ENCODE measurements at regions not wholly inside any gene's neighbourhood (a gene's known extent, or its start where the extent isn't known, plus 50 kb on each side); places are given as distances from the start of the nearest gene placed in this dataset.

DNA sequence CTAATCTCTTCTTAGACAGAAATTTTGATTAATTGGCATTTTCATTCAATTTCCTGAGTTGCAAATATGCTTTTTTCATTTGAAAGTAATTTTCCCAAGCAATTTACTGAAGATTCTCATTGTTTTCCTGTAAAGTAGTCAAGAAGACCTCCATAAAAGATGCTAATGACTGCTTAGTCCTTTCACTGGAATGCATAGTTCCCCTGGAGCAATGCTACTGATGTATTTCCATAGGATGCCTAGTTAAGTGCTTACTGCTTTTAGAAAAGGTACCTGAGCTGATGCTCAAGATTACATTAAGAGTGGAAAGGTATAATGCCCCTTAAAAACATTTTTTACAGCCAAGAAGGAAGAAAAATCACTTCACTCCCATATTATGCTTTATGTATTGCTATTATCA lies 109.2 kb upstream of the EMB start:
- TF ChIP-seq EZH2 (IDR thresholded peaks at IDR 0.05; ENCODE audit: low read depth, unreplicated experiment), result no peak
- TF ChIP-seq, protein P1, sequence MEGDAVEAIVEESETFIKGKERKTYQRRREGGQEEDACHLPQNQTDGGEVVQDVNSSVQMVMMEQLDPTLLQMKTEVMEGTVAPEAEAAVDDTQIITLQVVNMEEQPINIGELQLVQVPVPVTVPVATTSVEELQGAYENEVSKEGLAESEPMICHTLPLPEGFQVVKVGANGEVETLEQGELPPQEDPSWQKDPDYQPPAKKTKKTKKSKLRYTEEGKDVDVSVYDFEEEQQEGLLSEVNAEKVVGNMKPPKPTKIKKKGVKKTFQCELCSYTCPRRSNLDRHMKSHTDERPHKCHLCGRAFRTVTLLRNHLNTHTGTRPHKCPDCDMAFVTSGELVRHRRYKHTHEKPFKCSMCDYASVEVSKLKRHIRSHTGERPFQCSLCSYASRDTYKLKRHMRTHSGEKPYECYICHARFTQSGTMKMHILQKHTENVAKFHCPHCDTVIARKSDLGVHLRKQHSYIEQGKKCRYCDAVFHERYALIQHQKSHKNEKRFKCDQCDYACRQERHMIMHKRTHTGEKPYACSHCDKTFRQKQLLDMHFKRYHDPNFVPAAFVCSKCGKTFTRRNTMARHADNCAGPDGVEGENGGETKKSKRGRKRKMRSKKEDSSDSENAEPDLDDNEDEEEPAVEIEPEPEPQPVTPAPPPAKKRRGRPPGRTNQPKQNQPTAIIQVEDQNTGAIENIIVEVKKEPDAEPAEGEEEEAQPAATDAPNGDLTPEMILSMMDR (conservative IDR thresholded peaks at IDR 0.05; ENCODE audit: low read depth in 2 of 2), result no peak
- TF ChIP-seq, protein P2, sequence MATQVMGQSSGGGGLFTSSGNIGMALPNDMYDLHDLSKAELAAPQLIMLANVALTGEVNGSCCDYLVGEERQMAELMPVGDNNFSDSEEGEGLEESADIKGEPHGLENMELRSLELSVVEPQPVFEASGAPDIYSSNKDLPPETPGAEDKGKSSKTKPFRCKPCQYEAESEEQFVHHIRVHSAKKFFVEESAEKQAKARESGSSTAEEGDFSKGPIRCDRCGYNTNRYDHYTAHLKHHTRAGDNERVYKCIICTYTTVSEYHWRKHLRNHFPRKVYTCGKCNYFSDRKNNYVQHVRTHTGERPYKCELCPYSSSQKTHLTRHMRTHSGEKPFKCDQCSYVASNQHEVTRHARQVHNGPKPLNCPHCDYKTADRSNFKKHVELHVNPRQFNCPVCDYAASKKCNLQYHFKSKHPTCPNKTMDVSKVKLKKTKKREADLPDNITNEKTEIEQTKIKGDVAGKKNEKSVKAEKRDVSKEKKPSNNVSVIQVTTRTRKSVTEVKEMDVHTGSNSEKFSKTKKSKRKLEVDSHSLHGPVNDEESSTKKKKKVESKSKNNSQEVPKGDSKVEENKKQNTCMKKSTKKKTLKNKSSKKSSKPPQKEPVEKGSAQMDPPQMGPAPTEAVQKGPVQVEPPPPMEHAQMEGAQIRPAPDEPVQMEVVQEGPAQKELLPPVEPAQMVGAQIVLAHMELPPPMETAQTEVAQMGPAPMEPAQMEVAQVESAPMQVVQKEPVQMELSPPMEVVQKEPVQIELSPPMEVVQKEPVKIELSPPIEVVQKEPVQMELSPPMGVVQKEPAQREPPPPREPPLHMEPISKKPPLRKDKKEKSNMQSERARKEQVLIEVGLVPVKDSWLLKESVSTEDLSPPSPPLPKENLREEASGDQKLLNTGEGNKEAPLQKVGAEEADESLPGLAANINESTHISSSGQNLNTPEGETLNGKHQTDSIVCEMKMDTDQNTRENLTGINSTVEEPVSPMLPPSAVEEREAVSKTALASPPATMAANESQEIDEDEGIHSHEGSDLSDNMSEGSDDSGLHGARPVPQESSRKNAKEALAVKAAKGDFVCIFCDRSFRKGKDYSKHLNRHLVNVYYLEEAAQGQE (IDR thresholded peaks at IDR 0.05; ENCODE audit: unreplicated experiment), result no peak
- TF ChIP-seq POLR2AphosphoS5 (IDR thresholded peaks at IDR 0.05; ENCODE audit: low read depth), result no peak
- no peak for TF ChIP-seq STAT1 (IDR thresholded peaks at IDR 0.05; ENCODE audit: unreplicated experiment)
- no peak for TF ChIP-seq EZH2phosphoT487 (IDR thresholded peaks at IDR 0.05; ENCODE audit: unreplicated experiment)
- no peak for TF ChIP-seq CREB1 (CRISPR knock-in tag; IDR thresholded peaks at IDR 0.05; ENCODE audit: low read depth)
- TF ChIP-seq, protein P3, sequence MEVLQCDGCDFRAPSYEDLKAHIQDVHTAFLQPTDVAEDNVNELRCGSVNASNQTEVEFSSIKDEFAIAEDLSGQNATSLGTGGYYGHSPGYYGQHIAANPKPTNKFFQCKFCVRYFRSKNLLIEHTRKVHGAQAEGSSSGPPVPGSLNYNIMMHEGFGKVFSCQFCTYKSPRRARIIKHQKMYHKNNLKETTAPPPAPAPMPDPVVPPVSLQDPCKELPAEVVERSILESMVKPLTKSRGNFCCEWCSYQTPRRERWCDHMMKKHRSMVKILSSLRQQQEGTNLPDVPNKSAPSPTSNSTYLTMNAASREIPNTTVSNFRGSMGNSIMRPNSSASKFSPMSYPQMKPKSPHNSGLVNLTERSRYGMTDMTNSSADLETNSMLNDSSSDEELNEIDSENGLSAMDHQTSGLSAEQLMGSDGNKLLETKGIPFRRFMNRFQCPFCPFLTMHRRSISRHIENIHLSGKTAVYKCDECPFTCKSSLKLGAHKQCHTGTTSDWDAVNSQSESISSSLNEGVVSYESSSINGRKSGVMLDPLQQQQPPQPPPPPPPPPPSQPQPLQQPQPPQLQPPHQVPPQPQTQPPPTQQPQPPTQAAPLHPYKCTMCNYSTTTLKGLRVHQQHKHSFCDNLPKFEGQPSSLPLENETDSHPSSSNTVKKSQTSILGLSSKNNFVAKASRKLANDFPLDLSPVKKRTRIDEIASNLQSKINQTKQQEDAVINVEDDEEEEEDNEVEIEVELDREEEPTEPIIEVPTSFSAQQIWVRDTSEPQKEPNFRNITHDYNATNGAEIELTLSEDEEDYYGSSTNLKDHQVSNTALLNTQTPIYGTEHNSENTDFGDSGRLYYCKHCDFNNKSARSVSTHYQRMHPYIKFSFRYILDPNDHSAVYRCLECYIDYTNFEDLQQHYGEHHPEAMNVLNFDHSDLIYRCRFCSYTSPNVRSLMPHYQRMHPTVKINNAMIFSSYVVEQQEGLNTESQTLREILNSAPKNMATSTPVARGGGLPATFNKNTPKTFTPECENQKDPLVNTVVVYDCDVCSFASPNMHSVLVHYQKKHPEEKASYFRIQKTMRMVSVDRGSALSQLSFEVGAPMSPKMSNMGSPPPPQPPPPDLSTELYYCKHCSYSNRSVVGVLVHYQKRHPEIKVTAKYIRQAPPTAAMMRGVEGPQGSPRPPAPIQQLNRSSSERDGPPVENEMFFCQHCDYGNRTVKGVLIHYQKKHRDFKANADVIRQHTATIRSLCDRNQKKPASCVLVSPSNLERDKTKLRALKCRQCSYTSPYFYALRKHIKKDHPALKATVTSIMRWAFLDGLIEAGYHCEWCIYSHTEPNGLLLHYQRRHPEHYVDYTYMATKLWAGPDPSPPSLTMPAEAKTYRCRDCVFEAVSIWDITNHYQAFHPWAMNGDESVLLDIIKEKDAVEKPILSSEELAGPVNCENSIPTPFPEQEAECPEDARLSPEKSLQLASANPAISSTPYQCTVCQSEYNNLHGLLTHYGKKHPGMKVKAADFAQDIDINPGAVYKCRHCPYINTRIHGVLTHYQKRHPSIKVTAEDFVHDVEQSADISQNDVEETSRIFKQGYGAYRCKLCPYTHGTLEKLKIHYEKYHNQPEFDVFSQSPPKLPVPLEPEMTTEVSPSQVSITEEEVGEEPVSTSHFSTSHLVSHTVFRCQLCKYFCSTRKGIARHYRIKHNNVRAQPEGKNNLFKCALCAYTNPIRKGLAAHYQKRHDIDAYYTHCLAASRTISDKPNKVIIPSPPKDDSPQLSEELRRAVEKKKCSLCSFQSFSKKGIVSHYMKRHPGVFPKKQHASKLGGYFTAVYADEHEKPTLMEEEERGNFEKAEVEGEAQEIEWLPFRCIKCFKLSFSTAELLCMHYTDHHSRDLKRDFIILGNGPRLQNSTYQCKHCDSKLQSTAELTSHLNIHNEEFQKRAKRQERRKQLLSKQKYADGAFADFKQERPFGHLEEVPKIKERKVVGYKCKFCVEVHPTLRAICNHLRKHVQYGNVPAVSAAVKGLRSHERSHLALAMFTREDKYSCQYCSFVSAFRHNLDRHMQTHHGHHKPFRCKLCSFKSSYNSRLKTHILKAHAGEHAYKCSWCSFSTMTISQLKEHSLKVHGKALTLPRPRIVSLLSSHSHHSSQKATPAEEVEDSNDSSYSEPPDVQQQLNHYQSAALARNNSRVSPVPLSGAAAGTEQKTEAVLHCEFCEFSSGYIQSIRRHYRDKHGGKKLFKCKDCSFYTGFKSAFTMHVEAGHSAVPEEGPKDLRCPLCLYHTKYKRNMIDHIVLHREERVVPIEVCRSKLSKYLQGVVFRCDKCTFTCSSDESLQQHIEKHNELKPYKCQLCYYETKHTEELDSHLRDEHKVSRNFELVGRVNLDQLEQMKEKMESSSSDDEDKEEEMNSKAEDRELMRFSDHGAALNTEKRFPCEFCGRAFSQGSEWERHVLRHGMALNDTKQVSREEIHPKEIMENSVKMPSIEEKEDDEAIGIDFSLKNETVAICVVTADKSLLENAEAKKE (CRISPR knock-in tag; IDR thresholded peaks at IDR 0.05), result no peak
- TF ChIP-seq, protein P4, sequence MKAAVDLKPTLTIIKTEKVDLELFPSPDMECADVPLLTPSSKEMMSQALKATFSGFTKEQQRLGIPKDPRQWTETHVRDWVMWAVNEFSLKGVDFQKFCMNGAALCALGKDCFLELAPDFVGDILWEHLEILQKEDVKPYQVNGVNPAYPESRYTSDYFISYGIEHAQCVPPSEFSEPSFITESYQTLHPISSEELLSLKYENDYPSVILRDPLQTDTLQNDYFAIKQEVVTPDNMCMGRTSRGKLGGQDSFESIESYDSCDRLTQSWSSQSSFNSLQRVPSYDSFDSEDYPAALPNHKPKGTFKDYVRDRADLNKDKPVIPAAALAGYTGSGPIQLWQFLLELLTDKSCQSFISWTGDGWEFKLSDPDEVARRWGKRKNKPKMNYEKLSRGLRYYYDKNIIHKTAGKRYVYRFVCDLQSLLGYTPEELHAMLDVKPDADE (IDR thresholded peaks at IDR 0.05), result no peak
- TF ChIP-seq NANOG (IDR thresholded peaks at IDR 0.05; ENCODE audit: borderline replicate concordance), result no peak; the same call in 1 of the 2 replicates
